ENCODE measurements at regions not wholly inside any gene's neighbourhood (a gene's known extent, or its start where the extent isn't known, plus 50 kb on each side); places are given as distances from the start of the nearest gene placed in this dataset.

GRCh38 chr12:60644076-60644475, 1048.2 kb downstream of the SLC16A7 start:
- WGBS (ENCODE audit: insufficient coverage): no CpG with 5 or more reads among the region's 1 CpG
- DNase-seq: no peak
- no peaks in the 10 kb centered on the region for H3K27me3 ChIP-seq (replicated peaks in 2 of 5; ENCODE audit: control insufficient read depth in 4 of 5, insufficient read depth in 5 of 5, low read length in 4 of 5)
- peaks cover 2 to 21% (median 11%) of the 10 kb centered on the region in 5 experiments for H3K9me3 ChIP-seq (ENCODE audit: control extremely low read depth in 1 of 5, control insufficient read depth in 4 of 5, insufficient read depth in 2 of 5, low read depth in 1 of 5, low read length in 4 of 5)
- POLR2A ChIA-PET: no interaction called here
- H3K36me3 ChIP-seq (ENCODE audit: control insufficient read depth in 4 of 4, insufficient read depth in 4 of 4, low read length in 3 of 4): no peaks in the 10 kb centered on the region
- CTCF ChIA-PET: interaction anchor here (0.7 kb wide), 1 partner anchor 9 kb away, joined by 3 read pairs; no protein-coding TSS in a partner anchor
- H3K4me3 ChIP-seq (ENCODE audit: control insufficient read depth in 1 of 7, extremely low read depth in 1 of 7, insufficient read depth in 4 of 7, low read depth in 2 of 7, low read length in 6 of 7): no peak overlapping the region
- no peak overlapping the region for H3K27ac ChIP-seq (ENCODE audit: insufficient read depth in 1 of 2, low read depth in 1 of 2, low read length in 2 of 2, poor library complexity in 1 of 2, severe bottlenecking in 2 of 2)
- H3K4me1 ChIP-seq (ENCODE audit: control extremely low read depth in 1 of 4, control insufficient read depth in 4 of 4, insufficient read depth in 4 of 4, low read length in 3 of 4): no peaks in the 10 kb centered on the region

- Histone ChIP-seq H3K9me3 (ENCODE audit: control extremely low read depth in 1 of 5, control insufficient read depth in 4 of 5, insufficient read depth in 2 of 5, low read depth in 1 of 5, low read length in 4 of 5) (peaks cover 0 to 4% (median under 1%) of the 10 kb centered on the region in 5 experiments), H3K36me3 (ENCODE audit: control insufficient read depth in 4 of 4, insufficient read depth in 4 of 4, low read length in 3 of 4) (no peaks in the 10 kb centered on the region), H3K27ac (ENCODE audit: insufficient read depth in 1 of 2, low read depth in 1 of 2, low read length in 2 of 2, poor library complexity in 1 of 2, severe bottlenecking in 2 of 2) (no peak overlapping the region), H3K4me1 (ENCODE audit: control extremely low read depth in 1 of 4, control insufficient read depth in 4 of 4, insufficient read depth in 4 of 4, low read length in 3 of 4) (no peaks in the 10 kb centered on the region), H3K4me3 (ENCODE audit: control insufficient read depth in 1 of 7, extremely low read depth in 1 of 7, insufficient read depth in 4 of 7, low read depth in 2 of 7, low read length in 6 of 7) (no peak overlapping the region), H3K27me3 (replicated peaks in 2 of 5; ENCODE audit: control insufficient read depth in 4 of 5, insufficient read depth in 5 of 5, low read length in 4 of 5) (no peaks in the 10 kb centered on the region)
- 100% methylated on average over 1 of the region's 5 CpGs for WGBS (ENCODE audit: insufficient coverage)
- DNase-seq: no peak
- CTCF ChIA-PET: interaction anchor here (0.7 kb wide), 1 partner anchor 1297 kb away, joined by 4 read pairs; no protein-coding TSS in a partner anchor
- POLR2A ChIA-PET: interaction anchor here (0.6 kb wide), 1 partner anchor 48 kb away, joined by 3 read pairs; no protein-coding TSS in a partner anchor
Measured at GRCh38 chr12:60666895-60667294, 1071.1 kb downstream of the SLC16A7 start.

GRCh38 chr12:60672949-60673348, 1077.1 kb downstream of the SLC16A7 start:
- CTCF ChIA-PET: no interaction called here
- no peak for DNase-seq
- Histone ChIP-seq H3K27ac (ENCODE audit: insufficient read depth in 1 of 2, low read depth in 1 of 2, low read length in 2 of 2, poor library complexity in 1 of 2, severe bottlenecking in 2 of 2) (no peak overlapping the region), H3K27me3 (replicated peaks in 2 of 5; ENCODE audit: control insufficient read depth in 4 of 5, insufficient read depth in 5 of 5, low read length in 4 of 5) (no peaks in the 10 kb centered on the region), H3K4me3 (ENCODE audit: control insufficient read depth in 1 of 7, extremely low read depth in 1 of 7, insufficient read depth in 4 of 7, low read depth in 2 of 7, low read length in 6 of 7) (no peak overlapping the region), H3K36me3 (ENCODE audit: control insufficient read depth in 4 of 4, insufficient read depth in 4 of 4, low read length in 3 of 4) (no peaks in the 10 kb centered on the region), H3K4me1 (ENCODE audit: control extremely low read depth in 1 of 4, control insufficient read depth in 4 of 4, insufficient read depth in 4 of 4, low read length in 3 of 4) (no peaks in the 10 kb centered on the region), H3K9me3 (ENCODE audit: control extremely low read depth in 1 of 5, control insufficient read depth in 4 of 5, insufficient read depth in 2 of 5, low read depth in 1 of 5, low read length in 4 of 5) (peaks cover 0 to 3% (median 2%) of the 10 kb centered on the region in 5 experiments)
- WGBS (ENCODE audit: insufficient coverage): 85% methylated on average over 2 of the region's 3 CpGs
- POLR2A ChIA-PET: no interaction called here

GRCh38 chr12:60684988-60685655, 1089.3 kb downstream of the SLC16A7 start:
- peak in 2 of 3 donors; percentile 13 to 28 for DNase-seq
- Histone ChIP-seq H3K4me1 (ENCODE audit: control extremely low read depth in 1 of 4, control insufficient read depth in 4 of 4, insufficient read depth in 4 of 4, low read length in 3 of 4) (no peaks in the 10 kb centered on the region), H3K4me3 (ENCODE audit: control insufficient read depth in 1 of 7, extremely low read depth in 1 of 7, insufficient read depth in 4 of 7, low read depth in 2 of 7, low read length in 6 of 7) (no peak overlapping the region), H3K27ac (ENCODE audit: insufficient read depth in 1 of 2, low read depth in 1 of 2, low read length in 2 of 2, poor library complexity in 1 of 2, severe bottlenecking in 2 of 2) (no peak overlapping the region), H3K9me3 (ENCODE audit: control extremely low read depth in 1 of 5, control insufficient read depth in 4 of 5, insufficient read depth in 2 of 5, low read depth in 1 of 5, low read length in 4 of 5) (peaks cover 0 to 3% (median 0%) of the 10 kb centered on the region in 5 experiments), H3K36me3 (ENCODE audit: control insufficient read depth in 4 of 4, insufficient read depth in 4 of 4, low read length in 3 of 4) (no peaks in the 10 kb centered on the region), H3K27me3 (replicated peaks in 2 of 5; ENCODE audit: control insufficient read depth in 4 of 5, insufficient read depth in 5 of 5, low read length in 4 of 5) (no peaks in the 10 kb centered on the region)
- WGBS (ENCODE audit: insufficient coverage): 98% methylated on average over 7 of the region's 12 CpGs
- POLR2A ChIA-PET: no interaction called here
- CTCF ChIA-PET: no interaction called here

- Histone ChIP-seq H3K4me3 (ENCODE audit: control insufficient read depth in 1 of 7, extremely low read depth in 1 of 7, insufficient read depth in 4 of 7, low read depth in 2 of 7, low read length in 6 of 7) (no peak overlapping the region), H3K36me3 (ENCODE audit: control insufficient read depth in 4 of 4, insufficient read depth in 4 of 4, low read length in 3 of 4) (no peaks in the 10 kb centered on the region), H3K4me1 (ENCODE audit: control extremely low read depth in 1 of 4, control insufficient read depth in 4 of 4, insufficient read depth in 4 of 4, low read length in 3 of 4) (no peaks in the 10 kb centered on the region), H3K27ac (ENCODE audit: insufficient read depth in 1 of 2, low read depth in 1 of 2, low read length in 2 of 2, poor library complexity in 1 of 2, severe bottlenecking in 2 of 2) (no peak overlapping the region), H3K27me3 (replicated peaks in 2 of 5; ENCODE audit: control insufficient read depth in 4 of 5, insufficient read depth in 5 of 5, low read length in 4 of 5) (no peaks in the 10 kb centered on the region), H3K9me3 (ENCODE audit: control extremely low read depth in 1 of 5, control insufficient read depth in 4 of 5, insufficient read depth in 2 of 5, low read depth in 1 of 5, low read length in 4 of 5) (peaks cover 0 to 2% (median 0%) of the 10 kb centered on the region in 5 experiments)
- CTCF ChIA-PET: interaction anchor here (1.0 kb wide), 1 partner anchor 14 kb away, joined by 3 read pairs; no protein-coding TSS in a partner anchor
- POLR2A ChIA-PET: no interaction called here
- DNase-seq: peak in 2 of 3 donors; percentile 1
Measured at GRCh38 chr12:60689137-60689536, 1093.3 kb downstream of the SLC16A7 start.

GRCh38 chr12:60693019-60693626, 1097.3 kb downstream of the SLC16A7 start:
- ChIA-PET POLR2A (no interaction called here), CTCF (no interaction called here)
- Histone ChIP-seq H3K36me3 (ENCODE audit: control insufficient read depth in 4 of 4, insufficient read depth in 4 of 4, low read length in 3 of 4) (no peaks in the 10 kb centered on the region), H3K9me3 (ENCODE audit: control extremely low read depth in 1 of 5, control insufficient read depth in 4 of 5, insufficient read depth in 2 of 5, low read depth in 1 of 5, low read length in 4 of 5) (peaks cover 0 to 2% (median 0%) of the 10 kb centered on the region in 5 experiments), H3K27ac (ENCODE audit: insufficient read depth in 1 of 2, low read depth in 1 of 2, low read length in 2 of 2, poor library complexity in 1 of 2, severe bottlenecking in 2 of 2) (no peak overlapping the region), H3K4me3 (ENCODE audit: control insufficient read depth in 1 of 7, extremely low read depth in 1 of 7, insufficient read depth in 4 of 7, low read depth in 2 of 7, low read length in 6 of 7) (no peak overlapping the region), H3K27me3 (replicated peaks in 2 of 5; ENCODE audit: control insufficient read depth in 4 of 5, insufficient read depth in 5 of 5, low read length in 4 of 5) (no peaks in the 10 kb centered on the region), H3K4me1 (ENCODE audit: control extremely low read depth in 1 of 4, control insufficient read depth in 4 of 4, insufficient read depth in 4 of 4, low read length in 3 of 4) (no peaks in the 10 kb centered on the region)
- WGBS (ENCODE audit: insufficient coverage): 100% methylated on average over 1 of the region's 1 CpG
- DNase-seq: no peak

GRCh38 chr12:60704171-60704914, 1108.5 kb downstream of the SLC16A7 start:
- H3K36me3 ChIP-seq (ENCODE audit: control insufficient read depth in 4 of 4, insufficient read depth in 4 of 4, low read length in 3 of 4): no peaks in the 10 kb centered on the region
- no peak overlapping the region for H3K4me3 ChIP-seq (ENCODE audit: control insufficient read depth in 1 of 7, extremely low read depth in 1 of 7, insufficient read depth in 4 of 7, low read depth in 2 of 7, low read length in 6 of 7)
- 97% methylated on average over 3 of the region's 4 CpGs for WGBS (ENCODE audit: insufficient coverage)
- H3K4me1 ChIP-seq (ENCODE audit: control extremely low read depth in 1 of 4, control insufficient read depth in 4 of 4, insufficient read depth in 4 of 4, low read length in 3 of 4): no peaks in the 10 kb centered on the region
- POLR2A ChIA-PET: no interaction called here
- H3K27ac ChIP-seq (ENCODE audit: insufficient read depth in 1 of 2, low read depth in 1 of 2, low read length in 2 of 2, poor library complexity in 1 of 2, severe bottlenecking in 2 of 2): no peak overlapping the region
- peaks cover 0 to 3% (median 0%) of the 10 kb centered on the region in 5 experiments for H3K9me3 ChIP-seq (ENCODE audit: control extremely low read depth in 1 of 5, control insufficient read depth in 4 of 5, insufficient read depth in 2 of 5, low read depth in 1 of 5, low read length in 4 of 5)
- no peak for DNase-seq
- CTCF ChIA-PET: no interaction called here
- no peaks in the 10 kb centered on the region for H3K27me3 ChIP-seq (replicated peaks in 2 of 5; ENCODE audit: control insufficient read depth in 4 of 5, insufficient read depth in 5 of 5, low read length in 4 of 5)

Measured in common myeloid progenitor, CD34-positive (primary cell).